Epidermal melanocyte (primary cell): ENCODE measurements at regions not wholly inside any gene's neighbourhood (a gene's known extent, or its start where the extent isn't known, plus 50 kb on each side); places are given as distances from the start of the nearest gene placed in this dataset.

Experiments used
- DNase-seq: peaks from one replicate; pipeline ENCODE4 v3.0.0; 2011; ENCODE audit warnings: low spot score; ENCODE audit not compliant: insufficient read length

DNA sequence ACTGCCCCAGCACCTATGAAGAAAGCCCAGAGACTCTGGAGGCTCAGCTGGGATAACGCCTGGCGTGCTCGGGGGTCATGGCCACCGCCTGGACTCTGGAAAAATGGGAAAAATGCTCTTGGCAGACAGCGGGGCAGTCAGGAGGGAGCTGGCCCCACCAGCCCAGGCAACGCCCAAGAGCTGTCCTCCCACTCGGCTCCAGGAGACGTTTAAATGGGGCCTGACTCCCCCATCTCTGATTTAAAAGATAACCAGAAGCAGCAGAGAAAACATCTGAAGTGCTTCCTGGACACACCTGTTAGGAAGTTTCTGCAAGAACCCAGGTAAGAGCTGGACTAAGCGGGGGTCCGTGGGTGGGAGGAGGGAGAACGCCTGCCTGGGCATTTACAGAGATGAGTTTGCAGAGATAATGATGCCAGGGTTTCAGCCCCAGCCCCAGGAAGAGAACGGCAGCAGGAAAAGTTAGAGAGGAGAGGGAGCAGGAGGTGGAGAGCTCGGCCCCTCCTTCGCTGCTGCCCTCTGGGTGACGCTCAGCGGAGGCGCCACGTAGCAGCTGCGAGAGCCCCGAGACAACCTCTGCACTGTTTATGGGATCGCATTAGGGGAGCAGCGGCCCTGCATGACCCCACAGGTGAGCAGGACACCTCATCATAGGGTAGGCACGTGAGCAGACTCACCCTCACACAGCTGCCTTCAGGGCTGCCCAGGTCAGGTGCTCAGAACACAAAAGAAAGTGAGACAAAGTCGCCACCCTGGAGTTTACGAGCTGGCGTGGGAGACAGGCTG, 83.5 kb upstream of the INSIG1 start:
- DNase-seq, result no peak

DNA sequence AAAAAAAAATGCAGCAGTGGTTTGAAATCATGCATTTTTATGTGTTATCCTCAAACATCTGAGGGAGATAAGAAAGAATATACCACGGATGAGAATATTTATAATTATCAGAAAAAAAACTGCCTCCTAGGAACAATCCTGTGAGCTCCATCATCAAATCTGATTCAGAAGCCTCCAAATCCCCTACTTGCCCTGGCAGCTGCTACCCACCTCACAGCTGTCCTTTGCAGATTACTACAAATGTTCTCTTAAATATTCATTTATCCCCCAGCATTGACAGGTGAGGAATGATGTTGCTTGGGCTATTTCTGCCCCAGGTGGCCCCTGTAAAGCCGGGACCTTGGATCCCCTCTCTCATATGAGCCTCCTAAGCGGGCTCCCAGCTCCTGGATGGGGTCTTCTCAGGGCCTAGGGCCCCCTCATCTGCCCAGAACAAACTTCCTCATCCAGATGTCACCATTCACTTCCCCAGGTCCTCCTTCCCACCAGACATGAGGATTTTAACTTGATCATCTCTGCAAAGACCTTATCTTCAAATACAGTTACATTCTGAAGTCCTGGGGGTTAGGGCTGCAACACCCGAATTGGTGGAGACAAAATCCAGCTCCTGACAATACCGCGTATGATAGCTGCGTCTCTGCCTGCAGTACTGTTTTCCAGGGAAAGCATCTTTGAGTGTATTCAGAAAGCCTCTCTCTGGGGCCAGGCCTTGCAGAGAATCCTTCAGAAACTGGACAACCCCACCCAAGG, 81.9 kb upstream of the INSIG1 start:
- no peak for DNase-seq

DNA sequence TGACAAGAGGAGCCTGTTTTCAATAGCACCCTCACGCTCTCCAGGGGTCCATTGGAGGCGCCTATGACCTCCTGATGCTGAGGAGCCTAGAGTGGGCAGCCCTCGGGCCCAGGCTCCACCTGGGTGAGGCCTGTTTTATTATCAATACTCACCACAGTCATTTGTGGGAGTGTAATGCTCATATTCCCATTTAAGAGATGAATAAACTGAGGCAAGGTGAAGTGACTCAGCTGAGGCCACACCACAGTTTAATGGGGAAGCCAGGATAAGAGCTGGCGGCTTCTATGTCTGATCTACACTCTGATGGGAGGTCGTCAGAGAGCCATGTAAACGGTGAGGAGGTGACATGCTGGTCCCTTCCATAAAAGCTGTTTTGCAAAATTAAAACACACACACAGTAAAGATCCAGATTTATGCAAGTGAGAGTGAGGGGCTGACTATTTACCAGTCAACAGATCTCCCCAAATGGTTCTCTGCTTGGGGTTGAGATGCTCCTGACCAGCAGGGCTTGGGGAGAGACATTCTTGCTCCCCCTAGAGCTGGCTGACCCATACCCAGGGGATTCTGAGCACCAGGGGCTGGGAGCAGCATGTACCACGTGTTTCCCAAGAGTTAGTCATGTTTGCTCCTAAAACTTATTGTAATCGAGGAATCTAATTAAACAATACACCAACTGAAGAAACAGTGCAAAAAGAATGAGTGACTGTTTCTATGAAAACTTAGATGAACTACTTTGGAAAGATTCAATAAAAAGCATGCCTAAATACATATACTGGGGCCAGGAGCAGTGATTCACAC, 81.0 kb upstream of the INSIG1 start:
- no peak for DNase-seq

DNA sequence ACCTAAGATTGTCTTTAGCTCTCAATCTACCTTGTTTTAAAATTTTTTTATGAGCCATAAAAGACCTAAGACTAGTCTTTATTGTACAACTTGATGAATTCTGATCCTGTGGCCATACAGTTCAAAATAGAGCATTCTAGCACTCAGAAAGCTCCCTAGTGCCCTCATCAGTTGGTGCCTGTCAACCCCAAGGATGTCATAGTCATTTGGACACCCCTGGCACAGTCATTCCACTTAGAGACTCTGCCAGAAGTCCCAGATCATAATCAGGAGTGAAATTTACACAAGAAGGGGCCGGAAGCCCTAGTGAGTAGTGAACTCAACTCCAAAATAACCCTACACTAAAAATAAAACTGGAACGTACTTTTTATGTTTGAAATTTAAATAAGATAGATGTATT, 80.0 kb upstream of the INSIG1 start:
- DNase-seq, result no peak

DNA sequence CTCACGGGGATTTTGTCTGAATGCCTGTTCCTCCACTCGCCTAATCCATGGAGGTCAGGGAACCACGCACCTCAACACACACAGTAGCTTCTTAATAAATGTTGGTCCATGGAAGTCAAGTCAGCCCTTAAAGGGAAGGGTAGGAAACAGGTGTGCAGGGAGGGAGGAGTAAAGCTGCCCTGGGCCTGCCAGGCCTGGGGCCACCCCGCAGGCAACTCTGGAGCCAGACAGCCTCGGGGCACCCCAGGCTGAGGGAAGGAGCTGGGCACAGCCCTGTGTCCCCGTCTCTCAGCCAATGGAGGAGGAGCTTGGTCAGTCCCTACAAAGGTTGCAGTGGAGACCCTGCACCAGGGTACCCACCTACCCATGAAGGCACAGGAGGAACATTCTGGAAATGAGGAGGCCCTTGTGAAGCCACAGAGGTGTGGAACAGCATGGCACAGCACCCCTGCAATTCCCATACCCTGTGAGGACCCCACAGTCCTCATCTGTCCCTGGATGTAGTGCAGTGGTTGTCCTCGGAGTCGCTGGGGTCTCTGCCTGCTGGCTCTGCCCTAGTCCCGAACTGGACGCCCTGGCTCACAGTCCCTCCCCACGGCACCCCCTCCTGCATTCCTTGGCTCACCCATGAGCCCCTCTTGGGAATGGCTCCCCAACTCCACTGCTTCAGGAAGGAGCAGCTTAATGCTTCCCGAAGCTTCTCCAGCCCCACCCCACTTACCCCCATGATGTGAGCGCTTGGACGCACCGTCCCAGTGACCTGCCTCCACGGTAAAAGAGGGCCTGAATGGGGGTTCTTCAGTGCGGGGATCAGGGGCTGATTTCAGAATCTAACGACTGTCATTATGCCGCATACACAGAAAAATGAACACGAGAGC, 79.2 kb upstream of the INSIG1 start:
- DNase-seq, result no peak

DNA sequence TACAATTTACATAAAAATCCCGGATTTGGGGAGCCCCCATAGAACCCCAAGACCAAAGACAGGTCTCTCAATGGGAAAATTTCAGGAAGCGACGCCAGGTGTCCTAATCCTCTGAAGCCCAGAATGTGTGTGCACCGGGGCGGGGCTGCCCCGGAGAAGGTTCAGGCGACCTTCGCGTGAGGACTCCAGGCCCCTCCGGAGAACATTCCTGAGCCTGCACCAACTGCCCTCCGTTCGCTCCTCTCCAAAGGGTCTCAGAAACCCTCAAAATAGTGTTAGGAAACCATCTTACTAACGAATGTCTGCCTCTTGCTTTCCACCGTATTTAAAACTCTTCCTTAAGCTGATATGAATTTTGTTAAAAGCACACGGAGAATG, 78.5 kb upstream of the INSIG1 start:
- no peak for DNase-seq

DNA sequence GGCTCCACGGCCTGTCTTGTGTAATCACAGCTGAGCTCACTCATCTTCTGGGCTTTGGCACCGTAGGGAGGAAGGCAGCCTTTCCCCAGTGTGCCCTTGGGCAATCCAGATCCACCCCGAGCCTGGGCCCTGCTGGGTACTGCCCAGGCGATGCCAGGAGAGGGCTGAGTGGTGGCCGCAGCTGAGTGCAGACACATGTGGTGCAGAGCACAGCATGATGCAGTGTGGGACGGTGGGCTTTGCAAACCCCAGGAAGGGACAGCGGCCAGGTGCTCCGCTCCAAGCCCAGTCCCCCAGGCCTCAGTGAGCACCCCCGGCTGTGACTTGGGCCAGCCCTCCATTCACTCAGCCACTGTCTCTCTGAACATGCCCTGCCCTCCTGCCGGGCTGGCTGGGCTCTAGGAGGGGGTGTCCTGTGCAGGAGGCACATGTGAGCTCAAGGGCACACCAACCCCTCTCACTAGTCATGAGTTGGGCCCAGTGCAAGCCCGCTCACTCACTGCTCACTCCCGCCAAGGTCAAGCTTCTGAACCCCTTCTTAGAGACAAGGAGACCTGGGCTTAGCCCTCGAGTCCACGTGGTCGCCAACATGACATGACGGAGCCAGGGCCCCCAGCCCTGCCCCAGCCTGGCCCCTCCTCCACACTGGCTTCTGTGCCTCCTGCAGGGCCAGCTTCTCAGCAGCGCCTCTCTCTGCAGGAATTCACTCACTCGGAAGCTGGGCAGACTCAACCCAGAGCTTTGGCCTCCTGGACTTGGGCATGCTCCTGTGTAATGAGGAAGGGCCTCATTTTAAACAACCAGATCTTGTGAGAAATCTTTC, 77.5 kb upstream of the INSIG1 start:
- no peak for DNase-seq

DNA sequence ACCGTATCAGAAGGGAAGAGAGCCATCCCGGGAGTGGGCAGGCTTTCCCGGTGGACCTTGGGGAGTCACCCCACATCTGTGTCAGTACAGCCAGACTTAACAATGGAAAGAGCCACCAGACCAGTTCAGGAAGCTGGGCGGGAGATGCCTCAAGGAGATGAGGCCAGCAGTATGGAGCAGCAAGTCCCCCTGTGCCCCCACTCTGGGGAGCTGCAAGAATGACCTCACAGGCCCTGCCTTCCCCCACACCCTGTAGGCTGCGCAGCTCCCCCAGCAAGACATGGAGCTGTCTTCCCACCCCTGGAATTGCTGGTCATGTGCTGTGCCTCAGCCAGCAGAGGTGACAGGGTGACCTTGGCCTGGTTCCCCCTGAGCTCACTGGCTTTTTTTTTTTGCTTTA, 76.8 kb upstream of the INSIG1 start:
- no peak for DNase-seq

DNA sequence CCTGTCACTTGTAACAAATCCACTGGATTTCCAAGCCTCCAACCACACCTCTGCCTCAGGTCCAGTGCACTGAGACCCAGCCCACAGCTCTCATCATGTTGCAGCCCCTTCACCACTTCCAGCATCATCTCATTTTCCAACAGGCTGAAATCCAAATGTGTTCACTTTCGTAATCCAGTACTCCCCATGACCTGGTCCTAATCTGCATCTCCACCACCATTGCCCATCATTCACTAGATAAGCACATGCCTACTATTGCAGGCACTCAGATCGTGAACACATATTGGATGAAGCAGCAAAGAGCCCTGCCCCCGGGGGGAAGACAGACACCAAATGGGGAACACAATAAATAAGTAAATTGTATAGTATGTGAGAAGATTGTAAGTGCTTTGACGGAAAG, 76.1 kb upstream of the INSIG1 start:
- DNase-seq, result no peak

DNA sequence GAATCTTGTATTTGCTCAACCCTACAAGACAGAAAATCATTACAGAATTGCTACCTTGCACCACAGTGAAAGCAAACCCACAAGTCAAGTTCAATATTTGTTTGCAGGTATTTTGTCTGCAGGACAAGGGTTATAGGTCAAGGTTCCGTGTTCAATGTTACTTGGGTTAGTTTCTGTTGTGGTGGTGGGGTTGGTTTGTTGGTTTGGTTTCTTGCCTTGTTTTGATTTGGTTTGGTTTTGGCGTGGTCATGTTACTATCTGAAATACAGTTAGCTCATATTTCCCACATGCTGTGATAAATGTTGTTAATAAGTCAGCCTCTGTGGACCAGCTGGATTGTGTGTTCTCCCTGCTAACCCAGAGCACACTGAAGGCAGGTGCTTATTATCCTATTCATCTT, 75.6 kb upstream of the INSIG1 start:
- DNase-seq, result no peak

DNA sequence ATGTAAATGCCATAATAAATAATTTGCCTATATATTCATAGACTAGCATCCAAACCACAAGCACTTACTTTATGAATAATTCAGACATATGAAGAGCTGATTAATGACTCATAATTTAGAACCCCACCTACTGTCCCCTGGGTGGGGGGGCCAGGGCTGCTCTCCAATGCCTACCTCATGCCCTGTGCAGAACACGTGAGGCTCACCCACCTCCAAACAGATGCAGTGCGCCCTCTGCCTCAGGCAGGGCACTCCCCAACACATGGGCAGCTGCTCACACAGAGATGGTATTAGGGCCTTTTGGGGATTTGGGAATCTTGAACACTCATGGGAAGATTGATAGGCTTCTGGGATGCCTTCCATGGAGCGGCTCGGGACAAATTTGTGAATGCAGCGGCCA, 75.1 kb upstream of the INSIG1 start:
- no peak for DNase-seq

DNA sequence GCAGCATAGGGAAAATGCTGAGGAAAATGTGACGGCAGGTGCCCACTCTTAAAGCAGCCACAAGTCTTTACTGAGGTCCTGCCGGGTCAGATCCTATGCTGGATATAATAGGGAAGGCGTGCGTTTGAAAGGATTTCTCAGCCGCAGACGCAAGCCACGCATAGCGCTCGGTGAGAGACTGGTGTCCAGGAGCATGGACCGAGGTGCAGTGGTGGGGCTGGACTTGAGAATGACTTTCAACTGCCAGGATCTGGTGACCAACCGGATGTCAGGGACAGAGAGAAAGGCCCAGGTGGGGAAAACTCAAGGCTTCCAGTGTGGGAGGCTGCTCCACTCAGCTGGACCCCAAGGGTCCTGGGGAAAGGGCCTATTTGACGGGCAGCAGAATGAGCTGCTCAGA, 74.7 kb upstream of the INSIG1 start:
- DNase-seq, result no peak

DNA sequence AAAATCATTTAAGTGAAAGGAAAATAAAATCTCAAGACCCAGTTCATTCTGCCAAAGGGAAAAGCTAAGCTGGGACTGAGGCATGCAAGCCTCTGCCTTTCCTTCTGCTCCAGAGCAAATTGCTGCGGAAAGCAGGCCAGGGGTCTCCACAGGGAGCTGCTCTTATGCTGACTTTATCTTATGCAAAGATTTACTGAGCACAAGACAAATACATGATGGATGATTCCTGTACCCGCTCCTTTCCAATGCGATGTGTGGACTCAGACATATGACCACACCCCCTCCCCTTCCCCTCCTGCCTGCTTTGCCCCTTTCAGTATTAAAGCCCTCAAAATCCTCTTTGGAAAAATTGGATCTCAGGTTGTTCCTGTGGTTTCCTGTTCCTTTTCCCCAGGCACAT, 74.2 kb upstream of the INSIG1 start:
- no peak for DNase-seq

DNA sequence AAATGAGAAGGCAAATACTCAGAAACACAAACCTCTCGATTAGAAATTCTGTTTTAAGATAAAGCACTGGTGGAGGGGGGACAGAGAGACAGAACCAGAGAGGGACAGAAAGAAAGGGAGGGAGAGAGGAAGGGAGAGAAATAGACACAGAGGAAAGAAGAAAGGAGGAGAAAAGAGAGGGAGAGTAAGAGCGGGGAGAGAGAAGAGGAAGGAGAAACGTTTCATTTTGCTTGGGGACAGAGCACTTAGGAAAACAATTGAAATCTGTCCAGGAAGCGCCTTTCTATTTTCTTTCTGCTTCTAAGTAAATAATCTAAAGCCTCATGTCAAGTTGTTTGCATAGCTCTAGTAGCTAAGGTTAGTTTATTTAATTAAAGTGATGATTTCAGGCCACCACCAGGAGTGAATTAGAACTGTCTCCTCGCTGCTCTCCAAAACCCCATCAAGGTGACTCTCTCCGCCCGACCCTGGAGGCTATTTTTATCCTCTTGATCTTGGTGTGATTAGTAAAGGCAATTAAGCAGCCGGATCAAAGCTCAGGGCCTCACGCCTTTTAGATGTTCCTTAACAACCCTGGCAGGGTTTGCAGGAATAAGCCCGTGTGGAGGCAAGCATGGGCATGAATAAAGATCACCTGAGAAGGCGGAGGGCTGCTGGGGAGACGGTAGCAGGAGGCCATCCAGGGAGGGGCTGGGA, 73.4 kb upstream of the INSIG1 start:
- no peak for DNase-seq

DNA sequence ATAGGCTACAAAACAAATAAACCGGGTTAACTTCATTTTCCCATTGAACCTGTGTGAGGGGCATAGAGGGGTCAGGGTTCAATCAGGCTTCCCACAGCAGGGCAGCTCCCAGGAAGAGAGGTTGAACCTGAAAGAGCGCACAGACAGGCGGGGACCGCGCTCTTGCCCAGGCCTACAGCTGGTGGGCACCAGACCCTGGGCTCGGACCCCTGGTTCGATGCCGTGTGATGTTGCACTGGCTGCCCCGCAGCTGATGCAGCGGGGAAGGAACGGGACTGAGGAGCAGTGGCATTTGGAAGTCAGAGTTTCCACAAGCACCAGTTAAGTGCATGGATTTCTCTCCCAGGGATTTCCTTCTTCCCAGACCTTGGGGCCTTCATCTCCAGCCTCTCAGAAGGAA, 72.6 kb upstream of the INSIG1 start:
- DNase-seq, result no peak

DNA sequence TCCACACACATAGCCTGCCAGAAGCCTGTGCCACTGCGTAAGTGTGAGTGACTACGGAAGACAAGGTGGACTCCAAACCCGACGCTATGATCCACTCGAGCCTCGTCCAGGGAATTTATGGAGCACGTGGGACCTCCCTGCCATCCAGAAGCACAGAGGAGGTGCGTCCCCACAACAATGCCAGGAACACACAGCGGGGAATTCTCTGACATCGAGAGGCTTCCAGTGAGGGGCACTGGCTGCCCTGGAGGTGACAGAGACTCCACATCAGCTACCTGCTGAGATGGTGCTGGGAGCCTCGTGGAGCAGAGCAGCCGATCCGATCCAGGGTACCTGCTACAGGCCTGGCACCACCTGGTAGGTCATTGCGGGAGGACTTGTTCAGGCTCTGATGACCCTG, 72.2 kb upstream of the INSIG1 start:
- DNase-seq, result no peak

DNA sequence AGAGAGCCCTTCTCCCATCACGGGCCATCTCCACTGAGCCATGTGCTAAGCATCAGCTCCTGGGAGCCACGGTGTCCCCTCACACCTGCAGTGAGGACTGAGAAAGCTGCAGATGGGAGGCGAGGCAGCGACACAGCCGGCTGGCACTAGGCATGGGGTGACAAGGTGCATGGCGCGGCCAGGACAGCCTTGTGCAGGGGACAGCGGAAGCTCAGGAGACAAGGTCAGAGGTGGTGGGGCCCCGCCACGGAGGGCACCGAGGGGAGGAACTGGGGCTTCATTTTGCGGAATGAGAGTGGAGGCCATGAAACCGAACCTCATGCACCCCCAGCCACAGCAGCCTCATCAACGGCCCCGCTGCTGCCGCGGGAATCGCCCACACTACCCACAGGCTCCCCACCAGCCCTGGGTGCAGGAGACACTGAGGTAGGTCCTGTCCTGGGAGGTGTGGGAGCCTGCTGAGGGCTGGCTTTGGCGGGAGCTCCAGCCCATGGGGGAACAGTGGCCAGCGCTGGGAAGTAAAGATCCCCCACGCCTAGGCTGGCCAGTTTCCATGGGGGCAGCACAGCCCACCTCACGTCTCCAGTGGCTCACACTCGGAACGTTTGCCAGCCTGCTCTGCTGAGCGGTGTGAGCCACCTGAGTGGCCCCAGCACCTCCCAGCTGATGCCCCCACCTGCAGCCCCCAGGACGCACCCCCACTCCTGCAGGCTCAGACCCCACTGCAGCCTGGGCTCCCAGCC, 71.2 kb upstream of the INSIG1 start:
- DNase-seq, result no peak

DNA sequence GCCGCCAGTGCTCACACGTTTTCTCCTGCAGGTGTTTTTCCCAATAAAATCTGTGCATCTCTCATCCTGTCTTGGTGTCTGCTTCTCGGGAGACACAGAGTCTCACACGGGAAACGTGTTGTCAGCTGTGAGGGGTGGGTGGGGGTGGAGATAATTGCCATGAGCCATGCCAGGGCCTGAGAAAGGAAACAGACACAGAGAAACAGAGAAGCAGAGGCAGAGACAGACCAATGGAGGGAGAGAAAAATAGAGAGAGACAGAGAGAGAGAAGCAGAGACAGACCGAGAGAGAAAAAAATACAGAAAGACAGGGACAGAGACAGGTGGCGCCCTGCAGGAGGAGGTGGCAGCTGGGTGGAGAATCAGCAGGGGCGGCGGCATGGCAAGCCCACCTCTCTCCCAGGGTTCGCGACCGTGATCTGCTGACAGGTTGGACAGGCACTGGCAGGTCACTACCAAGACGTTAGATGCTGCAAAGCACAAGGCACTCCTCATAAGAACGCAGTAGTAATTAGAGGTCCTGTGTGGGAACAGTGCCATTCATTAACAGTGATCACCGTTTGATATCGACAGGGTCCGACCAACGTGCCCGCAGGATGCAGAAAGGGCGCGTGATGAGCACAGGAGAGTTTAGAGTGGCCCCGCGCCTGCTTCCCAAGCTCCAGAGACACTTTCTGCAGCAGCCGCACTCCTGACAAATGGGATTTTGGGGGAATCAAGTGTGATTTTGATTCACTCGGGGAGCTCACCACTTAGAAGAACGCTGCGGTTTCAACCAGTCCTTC, 70.5 kb upstream of the INSIG1 start:
- DNase-seq, result no peak
